ENCODE measurements at regions not wholly inside any gene's neighbourhood (a gene's known extent, or its start where the extent isn't known, plus 50 kb on each side); places are given as distances from the start of the nearest gene placed in this dataset.

- Histone ChIP-seq H3F3A (replicated peaks; ENCODE audit: low read depth) (no peaks in the 10 kb centered on the region), H3K9me2 (ENCODE audit: insufficient read depth) (no peaks in the 10 kb centered on the region), H4K20me1 (replicated peaks; ENCODE audit: insufficient read depth) (no peaks in the 10 kb centered on the region), H3K27ac (ENCODE audit: low read depth) (peak overlapping the region; percentile 68), H3K4me2 (no peak overlapping the region), H3K79me2 (replicated peaks; ENCODE audit: insufficient read depth) (no peaks in the 10 kb centered on the region), H3K27me3 (ENCODE audit: insufficient read depth) (no peaks in the 10 kb centered on the region), H3K36me3 (ENCODE audit: insufficient read depth) (no peaks in the 10 kb centered on the region), H3K4me1 (ENCODE audit: insufficient read depth) (peaks cover 44% of the 10 kb centered on the region), H2AFZ (no peak overlapping the region), H3K4me3 (no peak overlapping the region)
- H3K4me3 Mint-ChIP-seq, result no peak overlapping the region
- TF ChIP-seq REST (IDR thresholded peaks at IDR 0.05; ENCODE audit: unreplicated experiment), result no peak
- TF ChIP-seq JUNB (IDR thresholded peaks at IDR 0.05; ENCODE audit: unreplicated experiment), result no peak
- TF ChIP-seq EZH2 (IDR thresholded peaks at IDR 0.05; ENCODE audit: low read depth, unreplicated experiment), result no peak
- TF ChIP-seq ETS1 (IDR thresholded peaks at IDR 0.05), result no peak
- TF ChIP-seq POLR2AphosphoS5 (IDR thresholded peaks at IDR 0.05; ENCODE audit: low read depth), result no peak
- TF ChIP-seq ZNF114 (CRISPR knock-in tag; IDR thresholded peaks at IDR 0.05), result no peak
- no peak for TF ChIP-seq STAT1 (IDR thresholded peaks at IDR 0.05; ENCODE audit: unreplicated experiment)
- DNase-seq (ENCODE audit: low spot score) (peak; percentile 16), ATAC-seq (peak; percentile 12; the same call in 2 of the 3 replicates)
- H3K4me1 Mint-ChIP-seq, result peaks cover 55% of the 10 kb centered on the region
- peaks cover 4% of the 10 kb centered on the region; the same call in 2 of the 3 replicates for H3K36me3 Mint-ChIP-seq (ENCODE audit: low read depth)
- H3K9me3 Mint-ChIP-seq, result no peaks in the 10 kb centered on the region; the same call in 2 of the 3 replicates
- H3K27me3 Mint-ChIP-seq (ENCODE audit: insufficient read depth, low read depth, poor library complexity), result no peaks in the 10 kb centered on the region
- peak overlapping the region; percentile 40 for H3K27ac Mint-ChIP-seq
Observed at GRCh38 chr5:116778651-116779280, 204.1 kb upstream of the SEMA6A start.

GRCh38 chr5:116778032-116778431 lies 203.4 kb upstream of the SEMA6A start:
- Histone ChIP-seq H3K27ac (ENCODE audit: low read depth) (peak overlapping the region; percentile 68), H3K4me2 (0 out of 2 replicates have a peak overlapping the region, but pooled peaks have one; percentile 7)
- peak; percentile 87 for ATAC-seq

More at GRCh38 chr5:116778032-116778431, 203.4 kb upstream of the SEMA6A start:
- Mint-ChIP-seq H3K4me3 (no peak overlapping the region), H3K9me3 (no peaks in the 10 kb centered on the region; the same call in 2 of the 3 replicates), H3K27ac (peak overlapping the region; percentile 70), H3K27me3 (ENCODE audit: insufficient read depth, low read depth, poor library complexity) (no peaks in the 10 kb centered on the region), H3K36me3 (ENCODE audit: low read depth) (peaks cover 4% of the 10 kb centered on the region; the same call in 2 of the 3 replicates), H3K4me1 (peaks cover 63% of the 10 kb centered on the region)
- Histone ChIP-seq H3F3A (replicated peaks; ENCODE audit: low read depth) (no peaks in the 10 kb centered on the region; the same call in 1 of the 2 replicates), H3K27me3 (ENCODE audit: insufficient read depth) (no peaks in the 10 kb centered on the region), H4K20me1 (replicated peaks; ENCODE audit: insufficient read depth) (no peaks in the 10 kb centered on the region), H3K36me3 (ENCODE audit: insufficient read depth) (no peaks in the 10 kb centered on the region), H3K79me2 (replicated peaks; ENCODE audit: insufficient read depth) (no peaks in the 10 kb centered on the region), H3K4me3 (no peak overlapping the region), H2AFZ (no peak overlapping the region), H3K9me2 (ENCODE audit: insufficient read depth) (no peaks in the 10 kb centered on the region), H3K4me1 (ENCODE audit: insufficient read depth) (peaks cover 51% of the 10 kb centered on the region)
- TF ChIP-seq POLR2AphosphoS5 (IDR thresholded peaks at IDR 0.05; ENCODE audit: low read depth) (peak; percentile 34; the same call in 1 of the 2 replicates), CTCF (conservative IDR thresholded peaks at IDR 0.05; ENCODE audit: low read depth in 2 of 2) (no peak)
- DNase-seq (ENCODE audit: low spot score), result peak; percentile 77

Measured in GM23338 (cell line).